GM21576 (cell line): ENCODE measurements at regions not wholly inside any gene's neighbourhood (a gene's known extent, or its start where the extent isn't known, plus 50 kb on each side); places are given as distances from the start of the nearest gene placed in this dataset.

Experiments
- ATAC-seq: cut with Tn5 transposase; IDR thresholded peaks from one replicate; pipeline ENCODE4 v1.9.1; 2021; ENCODE audit warnings: mild to moderate bottlenecking, moderate library complexity; ENCODE audit not compliant: unreplicated experiment

GRCh38 chrX:39609941-39610340 is 487.8 kb downstream of the BCOR start:
- ATAC-seq: no peak

GRCh38 chrX:39611468-39611867 is 486.3 kb downstream of the BCOR start:
- no peak for ATAC-seq

- no peak for ATAC-seq
Measured at GRCh38 chrX:39613482-39613995, 484.2 kb downstream of the BCOR start.

GRCh38 chrX:39613997-39614679 is 483.6 kb downstream of the BCOR start:
- ATAC-seq: no peak

- ATAC-seq: no peak
Measured at GRCh38 chrX:39614680-39614998, 483.1 kb downstream of the BCOR start.

- ATAC-seq: no peak
Measured at GRCh38 chrX:39616098-39616729, 481.5 kb downstream of the BCOR start.

- ATAC-seq: no peak
Measured at GRCh38 chrX:39616731-39617130, 481.0 kb downstream of the BCOR start.

GRCh38 chrX:39618178-39618577 is 479.6 kb downstream of the BCOR start:
- no peak for ATAC-seq

GRCh38 chrX:39619182-39620009 is 478.4 kb downstream of the BCOR start:
- ATAC-seq: no peak

- no peak for ATAC-seq
Measured at GRCh38 chrX:39624166-39624565, 473.6 kb downstream of the BCOR start.

GRCh38 chrX:39625810-39626209 is 471.9 kb downstream of the BCOR start:
- no peak for ATAC-seq

- no peak for ATAC-seq
Measured at GRCh38 chrX:39626749-39627148, 471.0 kb downstream of the BCOR start.

- ATAC-seq: no peak
Measured at GRCh38 chrX:39627257-39627656, 470.5 kb downstream of the BCOR start.

GRCh38 chrX:39629001-39629400 is 468.8 kb downstream of the BCOR start:
- ATAC-seq: no peak

- no peak for ATAC-seq
Measured at GRCh38 chrX:39630344-39630743, 467.4 kb downstream of the BCOR start.

- ATAC-seq: no peak
Measured at GRCh38 chrX:39631276-39632229, 466.2 kb downstream of the BCOR start.

- ATAC-seq: no peak
Measured at GRCh38 chrX:39633293-39633692, 464.5 kb downstream of the BCOR start.

- no peak for ATAC-seq
Measured at GRCh38 chrX:39636481-39636880, 461.3 kb downstream of the BCOR start.

- ATAC-seq: no peak
Measured at GRCh38 chrX:39638526-39638925, 459.2 kb downstream of the BCOR start.

- no peak for ATAC-seq
Measured at GRCh38 chrX:39639871-39640270, 457.9 kb downstream of the BCOR start.

- no peak for ATAC-seq
Measured at GRCh38 chrX:39640866-39641265, 456.9 kb downstream of the BCOR start.
